OCI-LY7 (cell line): ENCODE measurements at regions not wholly inside any gene's neighbourhood (a gene's known extent, or its start where the extent isn't known, plus 50 kb on each side); places are given as distances from the start of the nearest gene placed in this dataset.

Experiments used
- EZH2phosphoT487 ChIP-seq: fragments of 200-600 bp; sonication (generic); IDR thresholded peaks from 2 replicates; pipeline ENCODE4 v1.6.1; 2018; ENCODE audit warnings: low read depth, borderline replicate concordance, mild to moderate bottlenecking, mixed run types, antibody characterized with exemption, low read length, moderate library complexity, mixed read lengths
- TF ChIP-seq, protein P1 (sequence below): fragments of 200-600 bp; sonication (generic); conservative IDR thresholded peaks from 2 replicates; pipeline ENCODE4 v1.5.1; 2014; ENCODE audit warnings: mild to moderate bottlenecking, antibody characterized with exemption, low read length, moderate library complexity, mixed read lengths

DNA sequence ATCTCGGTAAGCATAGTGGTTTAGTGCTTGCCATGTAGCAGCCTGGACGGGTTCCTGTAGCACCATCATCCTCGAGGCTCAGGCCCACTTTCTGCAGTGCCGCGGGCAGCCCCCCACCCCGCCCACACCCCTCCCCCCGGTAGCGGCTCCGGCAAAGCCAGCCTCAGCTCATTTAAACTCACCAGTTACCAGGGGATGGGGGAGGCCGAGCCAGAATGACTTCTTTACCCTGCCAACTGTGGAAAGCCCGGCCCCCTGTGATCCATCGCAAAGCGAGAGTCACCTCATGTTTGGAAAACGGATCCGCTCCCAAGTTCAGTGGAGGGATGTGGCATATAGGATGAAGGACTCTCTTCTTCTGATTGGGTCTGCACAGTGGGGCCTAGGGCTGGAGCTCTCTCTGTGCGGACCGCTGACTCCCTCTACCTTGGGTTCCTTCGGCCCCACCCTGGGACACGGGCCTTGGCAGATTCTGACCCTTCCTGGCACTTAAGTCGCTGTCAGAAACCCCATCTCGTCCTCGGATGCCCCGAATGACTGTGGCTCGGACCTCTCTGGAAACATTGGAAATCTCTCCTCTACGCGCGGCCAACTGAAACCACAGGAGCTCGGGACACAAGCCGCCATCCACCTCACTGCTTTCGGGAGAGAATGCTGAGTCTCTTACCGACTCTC is 337.8 kb upstream of the DEFB115 start:
- TF ChIP-seq, protein P1, sequence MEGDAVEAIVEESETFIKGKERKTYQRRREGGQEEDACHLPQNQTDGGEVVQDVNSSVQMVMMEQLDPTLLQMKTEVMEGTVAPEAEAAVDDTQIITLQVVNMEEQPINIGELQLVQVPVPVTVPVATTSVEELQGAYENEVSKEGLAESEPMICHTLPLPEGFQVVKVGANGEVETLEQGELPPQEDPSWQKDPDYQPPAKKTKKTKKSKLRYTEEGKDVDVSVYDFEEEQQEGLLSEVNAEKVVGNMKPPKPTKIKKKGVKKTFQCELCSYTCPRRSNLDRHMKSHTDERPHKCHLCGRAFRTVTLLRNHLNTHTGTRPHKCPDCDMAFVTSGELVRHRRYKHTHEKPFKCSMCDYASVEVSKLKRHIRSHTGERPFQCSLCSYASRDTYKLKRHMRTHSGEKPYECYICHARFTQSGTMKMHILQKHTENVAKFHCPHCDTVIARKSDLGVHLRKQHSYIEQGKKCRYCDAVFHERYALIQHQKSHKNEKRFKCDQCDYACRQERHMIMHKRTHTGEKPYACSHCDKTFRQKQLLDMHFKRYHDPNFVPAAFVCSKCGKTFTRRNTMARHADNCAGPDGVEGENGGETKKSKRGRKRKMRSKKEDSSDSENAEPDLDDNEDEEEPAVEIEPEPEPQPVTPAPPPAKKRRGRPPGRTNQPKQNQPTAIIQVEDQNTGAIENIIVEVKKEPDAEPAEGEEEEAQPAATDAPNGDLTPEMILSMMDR: no peak
- TF ChIP-seq EZH2phosphoT487: no peak
